HEK293 (cell line): ENCODE measurements at regions not wholly inside any gene's neighbourhood (a gene's known extent, or its start where the extent isn't known, plus 50 kb on each side); places are given as distances from the start of the nearest gene placed in this dataset.

Source experiments
- HOXC10 ChIP-seq: sonication (generic); formaldehyde crosslinking; IDR thresholded peaks from 2 replicates; pipeline ENCODE4 v1.8.1; 2023; ENCODE audit warnings: mild to moderate bottlenecking, missing genetic modification reagents
- MEIS1 ChIP-seq: sonication (generic); formaldehyde crosslinking; IDR thresholded peaks from 2 replicates; pipeline ENCODE4 v1.8.1; 2022; ENCODE audit warnings: missing genetic modification reagents, mild to moderate bottlenecking, borderline replicate concordance
- PRDM1 ChIP-seq: fragments of 450-650 bp; formaldehyde crosslinking; IDR thresholded peaks from 2 replicates; pipeline ENCODE4; 2016; ENCODE audit warnings: missing biosample characterization, missing genetic modification characterization
- ZNF558 ChIP-seq: fragments of 450-650 bp; formaldehyde crosslinking; IDR thresholded peaks from 2 replicates; pipeline ENCODE4 v1.5.1; 2016; ENCODE audit warnings: missing biosample characterization, missing genetic modification characterization
- ZNF623 ChIP-seq: fragments of 450-650 bp; formaldehyde crosslinking; IDR thresholded peaks from 2 replicates; pipeline ENCODE4 v1.5.1; 2016; ENCODE audit warnings: missing biosample characterization, missing genetic modification characterization
- TF ChIP-seq, protein P1 (sequence below): fragments of 450-650 bp; formaldehyde crosslinking; IDR thresholded peaks from 2 replicates; pipeline ENCODE4 v1.5.1; 2016; ENCODE audit warnings: missing biosample characterization, missing genetic modification characterization

DNA sequence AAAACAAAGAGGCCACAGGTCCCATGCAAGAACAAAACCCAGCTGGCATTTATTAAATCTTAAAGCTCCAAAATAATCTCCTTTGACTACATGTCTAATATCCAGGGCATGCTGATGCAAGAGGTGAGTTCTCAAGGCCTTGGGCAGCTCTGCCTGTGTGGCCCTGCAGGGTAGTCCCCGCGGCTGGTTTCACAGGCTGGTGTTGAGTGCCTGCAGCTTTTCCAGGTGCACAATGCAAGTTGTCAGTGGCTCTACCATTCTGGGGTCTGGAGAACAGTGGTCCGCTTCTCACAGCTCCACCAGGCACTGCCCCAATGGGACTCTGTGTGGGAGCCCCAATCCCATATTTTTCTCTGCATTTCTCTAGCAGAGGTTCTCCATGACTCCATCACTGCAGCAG is 54.4 kb upstream of the HCN1 start:
- TF ChIP-seq ZNF623 (tag by site-specific recombination), result no peak
- TF ChIP-seq, protein P1, sequence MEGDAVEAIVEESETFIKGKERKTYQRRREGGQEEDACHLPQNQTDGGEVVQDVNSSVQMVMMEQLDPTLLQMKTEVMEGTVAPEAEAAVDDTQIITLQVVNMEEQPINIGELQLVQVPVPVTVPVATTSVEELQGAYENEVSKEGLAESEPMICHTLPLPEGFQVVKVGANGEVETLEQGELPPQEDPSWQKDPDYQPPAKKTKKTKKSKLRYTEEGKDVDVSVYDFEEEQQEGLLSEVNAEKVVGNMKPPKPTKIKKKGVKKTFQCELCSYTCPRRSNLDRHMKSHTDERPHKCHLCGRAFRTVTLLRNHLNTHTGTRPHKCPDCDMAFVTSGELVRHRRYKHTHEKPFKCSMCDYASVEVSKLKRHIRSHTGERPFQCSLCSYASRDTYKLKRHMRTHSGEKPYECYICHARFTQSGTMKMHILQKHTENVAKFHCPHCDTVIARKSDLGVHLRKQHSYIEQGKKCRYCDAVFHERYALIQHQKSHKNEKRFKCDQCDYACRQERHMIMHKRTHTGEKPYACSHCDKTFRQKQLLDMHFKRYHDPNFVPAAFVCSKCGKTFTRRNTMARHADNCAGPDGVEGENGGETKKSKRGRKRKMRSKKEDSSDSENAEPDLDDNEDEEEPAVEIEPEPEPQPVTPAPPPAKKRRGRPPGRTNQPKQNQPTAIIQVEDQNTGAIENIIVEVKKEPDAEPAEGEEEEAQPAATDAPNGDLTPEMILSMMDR (tag by site-specific recombination), result no peak
- no peak for TF ChIP-seq ZNF558 (tag by site-specific recombination)
- no peak for TF ChIP-seq MEIS1
- no peak for TF ChIP-seq PRDM1
- no peak for TF ChIP-seq HOXC10
